ENCODE measurements at regions not wholly inside any gene's neighbourhood (a gene's known extent, or its start where the extent isn't known, plus 50 kb on each side); places are given as distances from the start of the nearest gene placed in this dataset.

DNA sequence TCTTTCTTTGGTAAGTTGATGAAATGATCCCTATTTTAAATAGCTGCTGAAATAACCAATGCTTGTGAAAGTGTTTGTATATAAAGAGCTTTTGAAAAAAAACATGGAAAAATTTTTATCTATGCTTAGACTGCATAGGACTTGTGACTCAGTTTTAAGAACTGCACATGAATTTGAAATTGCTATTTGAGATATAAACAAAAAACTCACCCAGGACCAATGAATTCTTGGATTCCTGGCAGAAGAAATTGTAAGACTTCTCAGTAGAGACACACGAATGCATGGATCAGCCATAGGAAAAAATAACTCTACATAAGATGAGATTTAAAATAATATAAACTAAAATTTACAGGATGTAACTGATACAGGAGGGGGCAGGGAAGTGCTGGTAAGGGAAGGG, 278.8 kb upstream of the SORCS1 start:
- 0% methylated on average over 1 of the region's 1 CpG; no CpG with 5 or more reads in 1 of the 2 experiments for WGBS, 2 experiments (ENCODE audit: extremely low coverage in 1 of 2, insufficient coverage in 1 of 2, insufficient read length in 1 of 2, insufficient replicate concordance in 2 of 2, low coverage in 1 of 2, low lambda C conversion rate in 2 of 2, missing lambda C conversion rate in 1 of 2)

More for the DNA sequence above, 278.8 kb upstream of the SORCS1 start:
- Histone ChIP-seq H2AFZ (ENCODE audit: low read length) (no peak overlapping the region; the same call in 1 of the 2 replicates), H3K9me3 (ENCODE audit: insufficient read depth in 2 of 2, low read depth in 1 of 2, low read length in 1 of 2) (no peaks in the 10 kb centered on the region), H3K79me1 (ENCODE audit: low read depth, low read length) (no peaks in the 10 kb centered on the region), H4K5ac (ENCODE audit: insufficient read length, low read depth, low read length) (no peak overlapping the region), H3K36me3 (ENCODE audit: control insufficient read depth in 2 of 4, insufficient read depth in 4 of 4, low read length in 3 of 4) (no peaks in the 10 kb centered on the region), H3K14ac (ENCODE audit: insufficient read length) (no peak overlapping the region), H3K4ac (replicated peaks; ENCODE audit: insufficient read length, low read depth, low read length) (no peak overlapping the region), H2BK15ac (ENCODE audit: low read length) (no peak overlapping the region), H2BK120ac (replicated peaks; ENCODE audit: low read depth, low read length) (no peak overlapping the region), H3K27ac (ENCODE audit: low read depth, low read length) (no peak overlapping the region), H3K4me1 (replicated peaks in 1 of 4; ENCODE audit: control insufficient read depth in 3 of 4, insufficient read depth in 4 of 4, low read length in 3 of 4) (no peaks in the 10 kb centered on the region), H3K23ac (ENCODE audit: insufficient read length) (no peak overlapping the region), H4K91ac (replicated peaks; ENCODE audit: insufficient read length, low read length) (no peak overlapping the region), H2BK5ac (ENCODE audit: low read depth, low read length) (no peak overlapping the region), H3K79me2 (ENCODE audit: control insufficient read depth in 1 of 2, insufficient read depth in 2 of 2, low read length in 2 of 2) (no peaks in the 10 kb centered on the region), H3K4me2 (ENCODE audit: insufficient read depth in 1 of 2, low read depth in 2 of 2, low read length in 2 of 2) (no peak overlapping the region), H3K27me3 (replicated peaks in 1 of 4; ENCODE audit: control insufficient read depth in 3 of 4, extremely low read depth in 1 of 4, insufficient read depth in 3 of 4, low read length in 3 of 4) (no peaks in the 10 kb centered on the region), H3K9ac (replicated peaks in 1 of 4; ENCODE audit: extremely low read depth in 1 of 4, low read depth in 3 of 4, low read length in 3 of 4) (no peak overlapping the region), H3K18ac (ENCODE audit: extremely low read depth, low read length) (no peak overlapping the region), H2BK20ac (ENCODE audit: low read length) (no peak overlapping the region), H4K20me1 (replicated peaks in 1 of 2; ENCODE audit: control insufficient read depth in 1 of 2, insufficient read depth in 2 of 2, low read length in 2 of 2) (no peaks in the 10 kb centered on the region), H3K4me3 (ENCODE audit: extremely low read depth in 1 of 4, insufficient read depth in 2 of 4, low read depth in 3 of 4, low read length in 4 of 4) (no peak overlapping the region), H3K23me2 (ENCODE audit: low read depth, low read length) (no peaks in the 10 kb centered on the region), H2AK5ac (ENCODE audit: low read depth, low read length) (no peak overlapping the region), H2BK12ac (ENCODE audit: low read depth, low read length) (no peak overlapping the region), H4K8ac (ENCODE audit: extremely low read depth, insufficient read depth, low read length) (no peak overlapping the region), H3K56ac (replicated peaks; ENCODE audit: insufficient read length, low read depth, low read length) (no peak overlapping the region)
- TF ChIP-seq CREB1 (IDR thresholded peaks at IDR 0.05) (no peak), SP1 (IDR thresholded peaks at IDR 0.05; ENCODE audit: low read depth, low read length) (no peak), NANOG (IDR thresholded peaks at IDR 0.05; ENCODE audit: insufficient read depth, low read depth, low read length, poor library complexity, severe bottlenecking) (no peak), TCF12 (IDR thresholded peaks at IDR 0.05; ENCODE audit: low read depth, low read length) (no peak), CEBPB (IDR thresholded peaks at IDR 0.05; ENCODE audit: low read depth, low read length) (no peak), EP300 (IDR thresholded peaks at IDR 0.05; ENCODE audit: borderline replicate concordance in 1 of 2, low read depth in 2 of 2, low read length in 2 of 2) (no peak)
- CTCF ChIA-PET (ENCODE audit: partially characterized antibody): interaction anchor here (1.1 kb wide), 1 partner anchor 17 kb away, joined by 3 read pairs; no protein-coding TSS in a partner anchor
- DNase-seq (ENCODE audit: low read depth in 1 of 2, low spot score in 2 of 2): no peak
- no peak for FAIRE-seq
- POLR2A ChIA-PET (ENCODE audit: partially characterized antibody): no interaction called here
